HL-60 (cell line): ENCODE measurements at regions not wholly inside any gene's neighbourhood (a gene's known extent, or its start where the extent isn't known, plus 50 kb on each side); places are given as distances from the start of the nearest gene placed in this dataset.

Source experiments
- CTCF ChIP-seq: IDR thresholded peaks from one replicate; pipeline ENCODE4 v1.5.1; 2011; ENCODE audit warnings: low read length, control low read depth, inconsistent platforms; ENCODE audit not compliant: insufficient read depth
- GABPA ChIP-seq: IDR thresholded peaks from 2 replicates; pipeline ENCODE4 v1.6.1; 2012; ENCODE audit warnings: low read depth
- POLR2AphosphoS5 ChIP-seq: IDR thresholded peaks from 2 replicates; pipeline ENCODE4 v1.6.1; 2012; ENCODE audit warnings: low read depth
- REST ChIP-seq: IDR thresholded peaks from 2 replicates; pipeline ENCODE4 v1.6.1; 2012; ENCODE audit warnings: low read depth; ENCODE audit not compliant: insufficient replicate concordance
- SPI1 ChIP-seq: IDR thresholded peaks from 2 replicates; pipeline ENCODE4 v1.6.1; 2012; ENCODE audit warnings: low read depth, mild to moderate bottlenecking, borderline replicate concordance

- TF ChIP-seq CTCF (no peak), POLR2AphosphoS5 (no peak), REST (no peak), SPI1 (no peak), GABPA (no peak)
These were observed 192.6 kb downstream of the SLC6A15 start for GRCh38 chr12:84719997-84720396.
